ENCODE measurements at regions not wholly inside any gene's neighbourhood (a gene's known extent, or its start where the extent isn't known, plus 50 kb on each side); places are given as distances from the start of the nearest gene placed in this dataset.
A peak's percentile ranks its signal among the peaks of the same experiment; 100 is the strongest.

- no peak for ATAC-seq
- no peak for TF ChIP-seq CTCF (IDR thresholded peaks at IDR 0.05)
These were observed 82.2 kb upstream of the WDR72 start for GRCh38 chr15:53841651-53842050.

DNA sequence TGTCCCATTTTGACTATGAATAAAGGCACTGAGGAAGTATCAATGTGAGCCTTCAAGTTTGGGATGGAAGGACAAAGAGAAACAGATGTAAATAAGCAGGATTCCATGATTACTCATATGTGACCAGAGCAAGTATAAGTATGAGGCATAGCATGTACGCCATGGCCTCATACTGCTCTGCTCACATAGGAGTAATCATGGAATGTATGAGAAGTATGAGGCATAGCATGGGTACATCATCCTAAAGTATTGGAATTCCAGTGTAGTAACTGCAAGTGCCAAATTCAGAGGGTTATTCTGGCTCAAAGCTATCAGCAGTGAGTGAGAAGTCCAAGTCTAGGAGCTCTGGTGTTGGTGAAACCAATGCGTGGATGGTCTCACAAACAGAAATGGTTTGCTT lies 81.2 kb upstream of the WDR72 start:
- H3K4me3 ChIP-seq: no peak overlapping the region
- no peak for TF ChIP-seq CTCF (IDR thresholded peaks at IDR 0.05)
- ATAC-seq: no peak
- intact Hi-C loops (cut with DNase I, micrococcal nuclease): no loop called here
- H3K9me3 ChIP-seq: no peaks in the 10 kb centered on the region
- H3K4me1 ChIP-seq (ENCODE audit: low read depth): peaks cover 13% of the 10 kb centered on the region
- DNase-seq: no peak
- H3K36me3 ChIP-seq (ENCODE audit: low read depth): no peaks in the 10 kb centered on the region

More at GRCh38 chr15:53841651-53842050, 82.2 kb upstream of the WDR72 start:
- no peak for DNase-seq
- Histone ChIP-seq H3K9me3 (no peaks in the 10 kb centered on the region), H3K36me3 (ENCODE audit: low read depth) (no peaks in the 10 kb centered on the region), H3K4me3 (no peak overlapping the region), H3K4me1 (ENCODE audit: low read depth) (peaks cover 13% of the 10 kb centered on the region)
- intact Hi-C loops (cut with DNase I, micrococcal nuclease): no loop called here

DNA sequence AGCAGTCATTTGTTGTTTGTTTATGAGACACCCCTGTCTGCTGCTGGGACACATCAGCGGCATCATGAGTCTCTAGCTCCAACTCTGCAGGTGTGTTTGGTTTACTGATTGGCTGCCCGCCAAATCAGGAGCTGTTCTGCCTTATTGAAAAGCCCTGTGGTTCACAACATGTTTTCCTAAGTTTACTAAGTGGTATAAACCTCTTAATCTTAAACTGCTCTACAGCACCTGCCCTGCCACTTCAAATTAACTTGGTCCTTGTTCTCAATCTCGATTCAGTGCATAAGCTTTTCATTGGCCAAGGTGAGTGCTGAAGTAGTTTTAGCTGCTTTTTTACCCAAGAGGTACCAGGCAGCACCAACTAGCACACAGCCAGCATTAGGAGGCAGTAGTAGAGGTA lies 77.8 kb upstream of the WDR72 start:
- DNase-seq (peak; percentile 64 to 83 (median 74)), ATAC-seq (peak; percentile 91)
- no peak for TF ChIP-seq CTCF (IDR thresholded peaks at IDR 0.05)
- H3K9me3 ChIP-seq: no peaks in the 10 kb centered on the region
- no peaks in the 10 kb centered on the region for H3K36me3 ChIP-seq (ENCODE audit: low read depth)
- no peak overlapping the region for H3K4me3 ChIP-seq
- H3K4me1 ChIP-seq (ENCODE audit: low read depth): peaks cover 15% of the 10 kb centered on the region
- intact Hi-C loops (cut with DNase I, micrococcal nuclease): no loop called here

DNA sequence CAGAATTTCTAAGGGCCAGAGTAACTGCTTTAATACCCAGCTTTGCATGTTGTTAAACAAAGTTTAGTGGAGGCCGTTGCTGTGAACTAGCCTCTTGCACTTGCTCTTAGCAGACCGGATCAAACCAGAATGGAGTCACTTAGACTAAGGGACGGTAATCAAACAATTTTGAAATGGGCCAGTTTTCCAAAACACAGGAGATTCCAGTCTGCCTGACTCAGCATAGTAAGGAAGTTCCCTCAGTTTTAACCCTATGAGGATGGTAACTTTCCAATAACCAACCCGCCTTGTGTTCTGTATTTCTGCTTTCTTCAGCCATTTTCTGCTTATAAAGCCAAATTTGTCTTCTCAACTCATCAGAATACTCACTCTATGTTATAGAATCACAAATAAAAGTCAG lies 77.2 kb upstream of the WDR72 start:
- no peak for TF ChIP-seq CTCF (IDR thresholded peaks at IDR 0.05)
- Histone ChIP-seq H3K4me1 (ENCODE audit: low read depth) (peaks cover 21% of the 10 kb centered on the region), H3K36me3 (ENCODE audit: low read depth) (no peaks in the 10 kb centered on the region), H3K9me3 (no peaks in the 10 kb centered on the region), H3K4me3 (no peak overlapping the region)
- ATAC-seq (peak; percentile 27), DNase-seq (no peak)
- intact Hi-C loops (cut with DNase I, micrococcal nuclease): no loop called here

DNA sequence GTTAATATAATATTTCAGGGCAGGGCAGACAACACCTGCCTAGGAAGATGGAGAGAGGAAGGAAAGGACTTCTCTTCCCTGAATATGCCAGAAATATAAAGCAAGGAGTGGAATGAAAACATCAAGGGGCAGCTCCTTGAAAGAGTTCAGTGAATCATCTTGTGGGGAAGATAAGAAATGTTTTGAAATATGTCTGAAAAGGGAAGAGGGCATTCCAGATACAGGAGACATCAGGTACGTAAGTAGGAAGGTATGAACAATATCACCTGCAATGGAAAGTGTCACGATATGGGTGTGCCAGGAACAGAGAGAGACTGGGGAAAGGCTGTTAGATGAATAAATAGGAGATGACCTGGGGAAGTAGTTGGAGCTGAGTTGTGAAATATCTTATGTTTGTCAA lies 75.8 kb upstream of the WDR72 start:
- H3K36me3 ChIP-seq (ENCODE audit: low read depth): no peaks in the 10 kb centered on the region
- H3K9me3 ChIP-seq: no peaks in the 10 kb centered on the region
- no peak for TF ChIP-seq CTCF (IDR thresholded peaks at IDR 0.05)
- ATAC-seq: no peak
- DNase-seq: no peak
- peaks cover 24% of the 10 kb centered on the region for H3K4me1 ChIP-seq (ENCODE audit: low read depth)
- intact Hi-C loops (cut with DNase I, micrococcal nuclease): no loop called here
- H3K4me3 ChIP-seq: no peak overlapping the region

- peaks cover 24% of the 10 kb centered on the region for H3K4me1 ChIP-seq (ENCODE audit: low read depth)
- intact Hi-C loops (cut with DNase I, micrococcal nuclease): no loop called here
- H3K4me3 ChIP-seq: no peak overlapping the region
- H3K9me3 ChIP-seq: no peaks in the 10 kb centered on the region
- no peak for DNase-seq
- TF ChIP-seq CTCF (IDR thresholded peaks at IDR 0.05): no peak
- no peak for ATAC-seq
- H3K36me3 ChIP-seq (ENCODE audit: low read depth): no peaks in the 10 kb centered on the region
These were observed 74.8 kb upstream of the WDR72 start for GRCh38 chr15:53834214-53834613.
